K562 (cell line): ENCODE measurements at regions not wholly inside any gene's neighbourhood (a gene's known extent, or its start where the extent isn't known, plus 50 kb on each side); places are given as distances from the start of the nearest gene placed in this dataset.

ENCODE experiments used
- ATAC-seq: fragments of 200-7000 bp; cut with Tn5 transposase; 3 replicates; pipeline ENCODE4 v1.9.1; 2020; ENCODE audit warnings: moderate library complexity
- BruUV-seq: library from RNA; stranded (reverse); fragments of 400-500 nt; replicated peaks from 2 replicates; lab custom pipeline; 2021; lab: Mats Ljungman, UMichigan
- CTCF ChIA-PET: fragments of 300-600 bp; formaldehyde crosslinking; extraction: SDS; loops from one replicate; lab custom pipeline; 2021; ENCODE audit warnings: low intra/inter-chr PET ratio; lab: Yijun Ruan, JAX
- POLR2A ChIA-PET: fragments of 300-600, 350-650 bp; sonication (Branson Sonifier 250); formaldehyde crosslinking; extraction: SDS; loops from one replicate; lab custom pipeline; 2021; ENCODE audit warnings: antibody characterized with exemption, inconsistent platforms; lab: Yijun Ruan, JAX
- DNase-seq, 4 experiments: peaks; one replicate each; pipeline versions ENCODE4 v3.0.0 to v3.0.0-alpha.2; 2011 to 2018; ENCODE audit warnings: low spot score in 3 of 4, mixed read lengths in 3 of 4; ENCODE audit errors: extremely low read depth in 1 of 4
- FAIRE-seq: peaks from 2 replicates; lab custom pipeline; 2011; peaks lifted over from hg19 to GRCh38; lab: Jason Lieb, UNC
- H2AFZ ChIP-seq: 2 replicates; pipeline ENCODE4 v1.6.0; 2011; ENCODE audit warnings: low read depth, low read length, control low read depth, inconsistent platforms
- H3K27ac ChIP-seq: fragments of 200-600 bp; 3 replicates; pipeline ENCODE4 v1.8.0; 2011; ENCODE audit warnings: low read depth, mild to moderate bottlenecking, control low read depth, inconsistent platforms, low read length, moderate library complexity, mixed read lengths; ENCODE audit errors: extremely low read depth
- H3K27me3 ChIP-seq, 2 experiments: fragments of 300-600 bp in 1 of 2; 2 replicates in 1 of 2; 3 replicates in 1 of 2; pipeline versions ENCODE4 v1.6.0 to v1.8.0; 2011; ENCODE audit warnings: inconsistent platforms in 2 of 2, low read length in 2 of 2, mild to moderate bottlenecking in 1 of 2, mixed read lengths in 1 of 2, moderate library complexity in 1 of 2; ENCODE audit not compliant: control insufficient read depth in 2 of 2, insufficient read depth in 2 of 2
- H3K36me3 ChIP-seq: fragments of 300-600 bp; 3 replicates; pipeline ENCODE4 v1.8.0; 2011; ENCODE audit warnings: mild to moderate bottlenecking, low read length, inconsistent platforms; ENCODE audit not compliant: control insufficient read depth, insufficient read depth
- H3K4me1 ChIP-seq, 2 experiments: fragments of 200-600 bp in 1 of 2; replicated peaks in 1 of 2; 2 replicates in 1 of 2; 3 replicates in 1 of 2; pipeline versions ENCODE4 v1.5.1 to v1.8.0; 2011; ENCODE audit warnings: inconsistent platforms in 2 of 2, low read length in 2 of 2, mild to moderate bottlenecking in 1 of 2, mixed read lengths in 1 of 2, moderate library complexity in 1 of 2; ENCODE audit not compliant: control insufficient read depth in 2 of 2, insufficient read depth in 2 of 2
- H3K4me2 ChIP-seq: 2 replicates; pipeline ENCODE4 v1.6.1; 2011; ENCODE audit warnings: low read length, control low read depth, inconsistent platforms, mixed read lengths; ENCODE audit not compliant: insufficient read depth
- H3K4me3 ChIP-seq: fragments of 200-600 bp; sonication (generic), shearing (Covaris generic); 2 replicates; pipeline ENCODE4 v1.5.1; 2016; ENCODE audit warnings: control low read depth, inconsistent platforms
- H3K79me2 ChIP-seq: fragments of 200-600 bp; 3 replicates; pipeline ENCODE4 v1.8.0; 2011; ENCODE audit warnings: low read length, inconsistent platforms; ENCODE audit not compliant: control insufficient read depth, insufficient read depth
- H3K9ac ChIP-seq, 2 experiments: 2 replicates each; pipeline versions ENCODE4 v1.6.0 to v1.6.1; 2011; ENCODE audit warnings: low read depth in 2 of 2, low read length in 2 of 2, control low read depth in 1 of 2, inconsistent platforms in 1 of 2, mild to moderate bottlenecking in 1 of 2, mixed read lengths in 1 of 2; ENCODE audit not compliant: insufficient read depth in 1 of 2
- H3K9me1 ChIP-seq: one replicate; pipeline ENCODE4 v1.6.0; 2011; ENCODE audit warnings: inconsistent platforms, mild to moderate bottlenecking, low read length, moderate library complexity; ENCODE audit not compliant: control insufficient read depth, insufficient read depth
- H3K9me3 ChIP-seq: replicated peaks from 2 replicates; pipeline ENCODE4 v1.5.1; 2011; ENCODE audit warnings: low read depth, low read length, inconsistent platforms; ENCODE audit not compliant: control insufficient read depth, insufficient read depth
- H4K20me1 ChIP-seq: replicated peaks from 2 replicates; pipeline ENCODE4 v1.6.1; 2011; ENCODE audit warnings: low read length, inconsistent platforms, mixed read lengths; ENCODE audit not compliant: control insufficient read depth, insufficient read depth
- ARID1B ChIP-seq: fragments of 450-650 bp; IDR thresholded peaks from 2 replicates; pipeline ENCODE4 v1.6.1; 2016; ENCODE audit warnings: antibody characterized with exemption, mild to moderate bottlenecking, inconsistent platforms
- CBFA2T3 ChIP-seq: fragments of 450-650 bp; IDR thresholded peaks from 2 replicates; pipeline ENCODE4 v1.6.1; 2017
- CTBP1 ChIP-seq: fragments of 450-650 bp; IDR thresholded peaks from 2 replicates; pipeline ENCODE4 v1.6.1; 2016; ENCODE audit warnings: borderline replicate concordance
- DPF2 ChIP-seq: fragments of 450-650 bp; IDR thresholded peaks from 2 replicates; pipeline ENCODE4 v1.6.1; 2016
- MYNN ChIP-seq, 2 experiments: sonication (generic); formaldehyde crosslinking in 1 of 2; IDR thresholded peaks; 2 replicates each; pipeline versions ENCODE4 v1.5.0 to v1.6.1; 2016 to 2020; ENCODE audit warnings: antibody characterized with exemption in 1 of 2, missing genetic modification reagents in 1 of 2
- RCOR1 ChIP-seq, 2 experiments: IDR thresholded peaks; 2 replicates each; pipeline ENCODE4 v1.6.1; 2012; ENCODE audit warnings: low read depth in 2 of 2, low read length in 2 of 2, borderline replicate concordance in 1 of 2, improper control_type of control experiment in 1 of 2
- WGBS: fragments of 100-300 bp; shearing (Covaris generic); methylation state at CpG from one replicate; pipeline ENCODE4 v1.1.6; 2016; ENCODE audit warnings: low coverage, mixed read lengths; ENCODE audit not compliant: insufficient coverage; ENCODE audit errors: missing lambda C conversion rate; 5-methylcytosine and 5-hydroxymethylcytosine counted together
- in situ Hi-C: fragments of 300-500 bp; cut with MboI; formaldehyde crosslinking; loops from 4 replicates; pipeline ENCODE4 v1.15.0; 2018; ENCODE audit warnings: inconsistent platforms, mixed read lengths
- intact Hi-C: fragments of 100-400 bp; cut with micrococcal nuclease; formaldehyde crosslinking; loops from 2 replicates; pipeline ENCODE4 v1.14.2; 2022
- TF ChIP-seq, protein P1 (sequence below): fragments of 450-650 bp; IDR thresholded peaks from 2 replicates; pipeline ENCODE4 v1.6.1; 2017; ENCODE audit warnings: antibody characterized with exemption, mild to moderate bottlenecking
- TF ChIP-seq, protein P2 (sequence below): fragments of 450-650 bp; IDR thresholded peaks from 2 replicates; pipeline ENCODE4 v1.6.1; 2016
- TF ChIP-seq, protein P3 (sequence below): fragments of 450-650 bp; IDR thresholded peaks from 2 replicates; pipeline ENCODE4 v1.6.1; 2018; ENCODE audit not compliant: partially characterized antibody

DNA sequence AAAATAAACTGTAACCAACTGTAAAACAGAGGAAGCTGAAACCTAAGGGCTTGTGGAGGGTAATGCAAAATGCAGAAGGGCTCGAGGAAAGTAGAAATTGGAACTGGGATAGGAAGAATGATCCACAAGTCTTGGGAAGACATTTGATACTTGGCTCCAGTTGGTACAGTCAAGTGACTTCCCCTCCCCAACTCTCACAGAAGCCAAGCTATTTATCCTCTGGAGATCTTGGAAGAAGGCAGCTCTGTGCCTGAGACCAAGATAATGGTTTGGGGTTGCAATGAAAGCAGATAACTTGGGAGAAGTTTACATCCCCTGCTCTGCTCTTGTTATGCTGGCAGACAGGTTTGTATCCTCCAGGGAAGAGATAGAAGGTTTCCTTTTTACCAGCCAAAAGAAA lies 198.9 kb upstream of the ZC3H12C start:
- 0% methylated on average over 1 of the region's 1 CpG for WGBS
- TF ChIP-seq RCOR1 (IDR thresholded peaks at IDR 0.05; ENCODE audit: borderline replicate concordance in 1 of 2, low read depth in 2 of 2, low read length in 2 of 2) (peak in 1 of 2 experiments; percentile 26; a peak in 1 of 4 replicates), CBFA2T3 (peak; percentile 18; the same call in 1 of the 2 replicates), DPF2 (peak; percentile 27; the same call in 1 of the 2 replicates), CTBP1 (peak; percentile 54; the same call in 1 of the 2 replicates), ARID1B (0 out of 2 replicates have a peak, but pooled peaks have one; percentile 22), MYNN (IDR thresholded peaks at IDR 0.05) (no peak), MYNN (CRISPR knock-in tag; IDR thresholded peaks at IDR 0.05) (no peak)
- TF ChIP-seq, protein P1, sequence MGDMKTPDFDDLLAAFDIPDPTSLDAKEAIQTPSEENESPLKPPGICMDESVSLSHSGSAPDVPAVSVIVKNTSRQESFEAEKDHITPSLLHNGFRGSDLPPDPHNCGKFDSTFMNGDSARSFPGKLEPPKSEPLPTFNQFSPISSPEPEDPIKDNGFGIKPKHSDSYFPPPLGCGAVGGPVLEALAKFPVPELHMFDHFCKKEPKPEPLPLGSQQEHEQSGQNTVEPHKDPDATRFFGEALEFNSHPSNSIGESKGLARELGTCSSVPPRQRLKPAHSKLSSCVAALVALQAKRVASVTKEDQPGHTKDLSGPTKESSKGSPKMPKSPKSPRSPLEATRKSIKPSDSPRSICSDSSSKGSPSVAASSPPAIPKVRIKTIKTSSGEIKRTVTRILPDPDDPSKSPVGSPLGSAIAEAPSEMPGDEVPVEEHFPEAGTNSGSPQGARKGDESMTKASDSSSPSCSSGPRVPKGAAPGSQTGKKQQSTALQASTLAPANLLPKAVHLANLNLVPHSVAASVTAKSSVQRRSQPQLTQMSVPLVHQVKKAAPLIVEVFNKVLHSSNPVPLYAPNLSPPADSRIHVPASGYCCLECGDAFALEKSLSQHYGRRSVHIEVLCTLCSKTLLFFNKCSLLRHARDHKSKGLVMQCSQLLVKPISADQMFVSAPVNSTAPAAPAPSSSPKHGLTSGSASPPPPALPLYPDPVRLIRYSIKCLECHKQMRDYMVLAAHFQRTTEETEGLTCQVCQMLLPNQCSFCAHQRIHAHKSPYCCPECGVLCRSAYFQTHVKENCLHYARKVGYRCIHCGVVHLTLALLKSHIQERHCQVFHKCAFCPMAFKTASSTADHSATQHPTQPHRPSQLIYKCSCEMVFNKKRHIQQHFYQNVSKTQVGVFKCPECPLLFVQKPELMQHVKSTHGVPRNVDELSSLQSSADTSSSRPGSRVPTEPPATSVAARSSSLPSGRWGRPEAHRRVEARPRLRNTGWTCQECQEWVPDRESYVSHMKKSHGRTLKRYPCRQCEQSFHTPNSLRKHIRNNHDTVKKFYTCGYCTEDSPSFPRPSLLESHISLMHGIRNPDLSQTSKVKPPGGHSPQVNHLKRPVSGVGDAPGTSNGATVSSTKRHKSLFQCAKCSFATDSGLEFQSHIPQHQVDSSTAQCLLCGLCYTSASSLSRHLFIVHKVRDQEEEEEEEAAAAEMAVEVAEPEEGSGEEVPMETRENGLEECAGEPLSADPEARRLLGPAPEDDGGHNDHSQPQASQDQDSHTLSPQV: peak; percentile 47; the same call in 1 of the 2 replicates
- TF ChIP-seq, protein P2, sequence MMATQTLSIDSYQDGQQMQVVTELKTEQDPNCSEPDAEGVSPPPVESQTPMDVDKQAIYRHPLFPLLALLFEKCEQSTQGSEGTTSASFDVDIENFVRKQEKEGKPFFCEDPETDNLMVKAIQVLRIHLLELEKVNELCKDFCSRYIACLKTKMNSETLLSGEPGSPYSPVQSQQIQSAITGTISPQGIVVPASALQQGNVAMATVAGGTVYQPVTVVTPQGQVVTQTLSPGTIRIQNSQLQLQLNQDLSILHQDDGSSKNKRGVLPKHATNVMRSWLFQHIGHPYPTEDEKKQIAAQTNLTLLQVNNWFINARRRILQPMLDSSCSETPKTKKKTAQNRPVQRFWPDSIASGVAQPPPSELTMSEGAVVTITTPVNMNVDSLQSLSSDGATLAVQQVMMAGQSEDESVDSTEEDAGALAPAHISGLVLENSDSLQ: no peak
- TF ChIP-seq, protein P3, sequence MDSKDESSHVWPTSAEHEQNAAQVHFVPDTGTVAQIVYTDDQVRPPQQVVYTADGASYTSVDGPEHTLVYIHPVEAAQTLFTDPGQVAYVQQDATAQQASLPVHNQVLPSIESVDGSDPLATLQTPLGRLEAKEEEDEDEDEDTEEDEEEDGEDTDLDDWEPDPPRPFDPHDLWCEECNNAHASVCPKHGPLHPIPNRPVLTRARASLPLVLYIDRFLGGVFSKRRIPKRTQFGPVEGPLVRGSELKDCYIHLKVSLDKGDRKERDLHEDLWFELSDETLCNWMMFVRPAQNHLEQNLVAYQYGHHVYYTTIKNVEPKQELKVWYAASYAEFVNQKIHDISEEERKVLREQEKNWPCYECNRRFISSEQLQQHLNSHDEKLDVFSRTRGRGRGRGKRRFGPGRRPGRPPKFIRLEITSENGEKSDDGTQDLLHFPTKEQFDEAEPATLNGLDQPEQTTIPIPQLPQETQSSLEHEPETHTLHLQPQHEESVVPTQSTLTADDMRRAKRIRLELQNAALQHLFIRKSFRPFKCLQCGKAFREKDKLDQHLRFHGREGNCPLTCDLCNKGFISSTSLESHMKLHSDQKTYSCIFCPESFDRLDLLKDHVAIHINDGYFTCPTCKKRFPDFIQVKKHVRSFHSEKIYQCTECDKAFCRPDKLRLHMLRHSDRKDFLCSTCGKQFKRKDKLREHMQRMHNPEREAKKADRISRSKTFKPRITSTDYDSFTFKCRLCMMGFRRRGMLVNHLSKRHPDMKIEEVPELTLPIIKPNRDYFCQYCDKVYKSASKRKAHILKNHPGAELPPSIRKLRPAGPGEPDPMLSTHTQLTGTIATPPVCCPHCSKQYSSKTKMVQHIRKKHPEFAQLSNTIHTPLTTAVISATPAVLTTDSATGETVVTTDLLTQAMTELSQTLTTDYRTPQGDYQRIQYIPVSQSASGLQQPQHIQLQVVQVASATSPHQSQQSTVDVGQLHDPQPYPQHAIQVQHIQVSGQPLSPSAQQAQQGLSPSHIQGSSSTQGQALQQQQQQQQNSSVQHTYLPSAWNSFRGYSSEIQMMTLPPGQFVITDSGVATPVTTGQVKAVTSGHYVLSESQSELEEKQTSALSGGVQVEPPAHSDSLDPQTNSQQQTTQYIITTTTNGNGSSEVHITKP: peak; percentile 86
- Histone ChIP-seq H3K9me1 (no peaks in the 10 kb centered on the region), H2AFZ (peak overlapping the region; percentile 60), H3K79me2 (no peaks in the 10 kb centered on the region), H3K27ac (peak overlapping the region; percentile 72), H3K4me2 (peak overlapping the region; percentile 68), H3K27me3 (no peaks in the 10 kb centered on the region), H4K20me1 (no peaks in the 10 kb centered on the region), H3K36me3 (no peaks in the 10 kb centered on the region), H3K4me3 (no peak overlapping the region), H3K9me3 (peaks cover 3% of the 10 kb centered on the region; the same call in 1 of the 2 replicates), H3K9ac (peak overlapping the region in 1 of 2 experiments; percentile 16; a peak in 1 of 4 replicates), H3K4me1 (peaks cover 7 to 31% of the 10 kb centered on the region in 2 experiments; a peak in 4 of 5 replicates)
- BruUV-seq: no TSS peak
- ChIA-PET CTCF (no interaction called here), POLR2A (no interaction called here)
- DNase-seq: peak in 2 of 4 experiments; percentile 21 to 48
- ATAC-seq: peak; percentile 62
- FAIRE-seq: peak; percentile 77
- intact Hi-C loops (loop anchor here (5.0 kb wide), 1 partner anchor 43 kb away; no protein-coding TSS in a partner anchor), in situ Hi-C loops (no loop called here)
